GM21825 (cell line): ENCODE measurements at regions not wholly inside any gene's neighbourhood (a gene's known extent, or its start where the extent isn't known, plus 50 kb on each side); places are given as distances from the start of the nearest gene placed in this dataset.

Experiments used
- ATAC-seq: cut with Tn5 transposase; IDR thresholded peaks from one replicate; pipeline ENCODE4 v1.9.1; 2021; ENCODE audit warnings: mild to moderate bottlenecking, moderate library complexity; ENCODE audit not compliant: unreplicated experiment

GRCh38 chr6:163804991-163805390 lies 390.5 kb downstream of the QKI start:
- no peak for ATAC-seq

- ATAC-seq, result no peak
Measured at GRCh38 chr6:163802267-163802666, 387.7 kb downstream of the QKI start.

DNA sequence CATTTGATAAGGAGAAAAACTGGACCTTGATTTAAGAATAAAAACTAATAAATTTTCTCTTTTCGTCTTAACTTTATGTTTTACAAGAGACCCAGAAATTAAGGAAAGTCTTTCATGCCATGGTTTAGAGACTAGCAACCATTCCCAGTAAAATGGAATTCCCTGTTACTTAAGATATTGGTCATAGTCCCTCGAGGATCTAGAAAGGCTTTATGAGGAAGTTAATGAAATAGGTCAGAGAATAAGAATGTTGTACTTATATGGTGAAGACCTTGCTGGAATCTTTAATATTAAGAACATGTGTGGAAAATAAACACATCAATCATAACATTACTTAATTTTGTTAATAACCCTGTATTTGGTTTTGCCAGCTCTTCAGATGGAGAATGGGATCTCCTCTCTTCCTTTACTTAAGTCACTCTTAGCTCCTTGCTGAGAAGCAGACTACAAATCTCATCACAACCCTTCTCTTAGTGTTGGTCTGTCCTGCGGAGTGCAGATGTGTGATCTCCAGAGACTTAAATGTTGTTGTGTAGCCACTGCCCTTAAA lies 382.9 kb downstream of the QKI start:
- ATAC-seq, result no peak

DNA sequence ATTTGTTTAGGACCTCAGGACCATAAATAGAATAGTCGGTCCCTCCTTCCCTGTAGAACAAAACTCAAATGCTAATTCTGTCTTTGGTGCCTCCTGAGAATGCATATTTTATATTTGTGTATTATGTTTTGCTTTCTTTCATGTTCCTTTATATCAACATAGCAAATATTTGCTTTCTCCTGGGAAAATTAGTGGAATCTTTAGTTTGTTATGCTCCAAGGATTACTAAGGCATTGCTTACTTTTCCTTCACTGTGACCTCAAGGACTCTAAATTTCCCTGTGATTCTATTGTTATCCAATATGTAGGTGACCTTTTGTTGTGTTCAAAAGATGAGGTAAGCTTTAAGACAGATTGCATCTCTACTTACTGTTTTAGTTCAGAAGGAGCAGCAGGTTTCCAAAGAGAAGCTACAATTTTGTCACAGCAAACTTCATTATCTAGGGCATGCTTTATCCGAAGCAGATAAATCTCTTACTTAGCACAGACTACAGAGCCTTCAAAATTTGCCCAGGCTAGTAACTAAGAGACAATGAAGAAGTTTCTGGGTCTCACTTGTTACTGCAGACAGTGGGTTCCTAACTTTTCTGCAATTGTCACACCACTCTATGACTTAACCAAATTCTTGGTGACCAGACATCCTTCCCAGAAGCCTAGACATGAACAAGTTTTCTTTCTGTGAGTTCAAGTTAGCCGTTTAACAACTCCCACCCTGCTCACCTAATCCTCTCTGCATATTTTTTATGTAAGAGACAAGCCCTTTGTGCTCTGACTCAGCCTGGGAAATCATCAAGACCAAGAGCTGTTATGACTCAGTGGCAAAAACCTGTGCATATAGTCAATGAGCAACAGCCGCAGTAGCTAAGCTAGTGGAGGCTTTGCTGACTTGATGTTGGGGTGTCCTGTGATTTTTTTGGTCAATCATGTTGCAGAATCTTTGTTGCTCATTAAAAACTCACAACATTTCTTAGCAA lies 378.8 kb downstream of the QKI start:
- ATAC-seq, result peak; percentile 93

DNA sequence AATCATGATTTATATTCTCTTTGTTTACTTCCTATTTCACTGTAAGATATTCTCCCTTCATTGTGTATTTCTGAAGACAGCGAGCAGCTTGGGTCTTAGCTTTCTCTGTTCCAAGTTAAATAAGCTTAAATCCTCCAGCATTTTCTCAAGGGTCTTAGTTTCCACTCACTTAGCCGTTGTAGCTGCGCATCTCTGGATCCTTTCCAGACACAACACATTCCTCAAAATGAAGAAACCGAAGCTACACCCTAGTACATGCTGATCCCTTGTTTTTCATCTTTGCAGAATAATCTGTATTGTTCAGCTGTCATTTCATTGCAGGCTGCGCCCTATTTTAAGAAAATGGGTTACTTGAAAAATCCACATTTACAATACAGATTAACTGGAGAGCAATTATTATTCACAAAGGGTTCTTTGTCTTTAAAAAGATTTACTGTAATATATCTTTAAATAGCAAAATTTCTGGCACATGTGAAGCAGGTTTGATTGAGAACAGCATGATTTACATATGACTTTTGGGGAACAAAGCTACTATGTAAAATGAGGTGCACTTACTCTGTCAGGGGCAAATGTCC lies 375.8 kb downstream of the QKI start:
- ATAC-seq, result no peak

- no peak for ATAC-seq
Measured at GRCh38 chr6:163789199-163789810, 374.8 kb downstream of the QKI start.

DNA sequence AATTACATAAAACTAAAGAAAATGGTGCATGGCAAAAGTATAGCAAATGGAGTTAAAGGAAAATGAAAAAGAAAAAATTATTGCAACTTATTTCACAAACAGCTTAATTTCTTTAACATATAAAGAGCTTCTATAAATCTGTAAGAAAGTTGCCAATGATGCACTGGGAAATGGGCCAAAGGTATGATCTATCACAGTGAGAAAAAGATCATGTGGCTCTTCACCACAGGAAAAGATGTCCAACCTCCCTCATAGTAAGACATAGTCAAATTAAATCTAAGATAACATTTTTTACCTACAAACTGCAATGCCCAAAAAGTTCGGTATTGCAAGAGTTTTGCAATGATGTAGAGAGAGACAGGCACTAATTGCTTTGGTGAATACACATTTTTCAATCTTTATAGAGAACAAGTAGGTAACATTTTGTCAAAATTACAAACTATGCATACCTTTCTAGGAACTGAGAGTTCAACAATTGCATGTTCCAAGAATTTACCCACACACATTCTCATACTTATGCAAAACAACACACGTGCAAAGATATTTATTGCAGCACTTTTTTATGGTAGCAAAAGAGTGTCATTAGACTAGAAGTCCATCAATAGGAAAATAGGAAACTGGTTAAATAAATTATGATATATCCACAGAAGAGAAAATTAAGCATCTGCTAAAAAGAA lies 372.6 kb downstream of the QKI start:
- no peak for ATAC-seq

DNA sequence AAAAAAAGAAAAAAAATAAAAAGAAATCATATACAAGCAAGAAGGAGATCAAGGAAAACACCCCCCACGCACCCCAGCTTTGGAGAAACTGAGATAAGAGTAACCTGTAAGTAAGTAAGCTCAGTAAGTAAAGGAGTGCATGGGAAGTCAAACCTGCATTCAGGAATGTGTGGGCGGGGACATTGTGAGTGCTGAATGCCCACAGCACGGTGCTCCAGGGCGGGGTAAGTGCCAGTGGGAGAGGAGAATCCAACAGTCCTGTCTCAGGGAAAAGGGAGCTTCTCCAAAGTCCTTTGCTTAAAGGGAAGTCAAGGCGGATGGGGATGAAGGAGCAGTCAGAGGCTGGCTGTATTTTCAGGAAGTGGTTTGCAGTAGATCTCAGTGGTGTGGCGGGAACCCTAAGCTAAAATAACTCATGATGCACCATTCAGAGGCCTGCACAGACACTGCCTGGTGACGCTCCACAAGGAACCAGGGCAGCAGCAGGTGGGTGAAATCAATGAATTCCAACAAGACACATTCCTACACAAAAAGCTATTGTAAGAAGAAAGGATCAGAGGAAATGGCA lies 368.0 kb downstream of the QKI start:
- ATAC-seq, result peak; percentile 98

DNA sequence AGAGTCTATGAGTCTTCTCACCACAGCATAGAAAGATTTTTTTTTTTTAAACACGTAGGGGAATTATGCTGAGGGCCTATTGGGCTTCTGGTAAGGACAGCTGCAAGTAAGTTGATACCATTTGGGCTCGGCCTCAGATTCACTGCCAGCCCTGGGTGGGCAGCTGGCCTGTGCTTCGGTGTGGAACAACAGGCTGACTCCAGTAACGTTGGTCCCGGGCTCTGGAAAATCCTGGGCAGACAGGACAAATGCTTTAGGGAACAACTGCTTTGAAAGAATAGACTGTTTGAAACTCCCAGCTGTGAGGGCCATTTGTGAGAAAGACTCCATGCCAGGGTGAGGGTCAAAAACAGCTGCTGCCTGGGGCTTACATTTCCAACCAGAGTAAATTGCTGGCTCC lies 366.5 kb downstream of the QKI start:
- no peak for ATAC-seq

DNA sequence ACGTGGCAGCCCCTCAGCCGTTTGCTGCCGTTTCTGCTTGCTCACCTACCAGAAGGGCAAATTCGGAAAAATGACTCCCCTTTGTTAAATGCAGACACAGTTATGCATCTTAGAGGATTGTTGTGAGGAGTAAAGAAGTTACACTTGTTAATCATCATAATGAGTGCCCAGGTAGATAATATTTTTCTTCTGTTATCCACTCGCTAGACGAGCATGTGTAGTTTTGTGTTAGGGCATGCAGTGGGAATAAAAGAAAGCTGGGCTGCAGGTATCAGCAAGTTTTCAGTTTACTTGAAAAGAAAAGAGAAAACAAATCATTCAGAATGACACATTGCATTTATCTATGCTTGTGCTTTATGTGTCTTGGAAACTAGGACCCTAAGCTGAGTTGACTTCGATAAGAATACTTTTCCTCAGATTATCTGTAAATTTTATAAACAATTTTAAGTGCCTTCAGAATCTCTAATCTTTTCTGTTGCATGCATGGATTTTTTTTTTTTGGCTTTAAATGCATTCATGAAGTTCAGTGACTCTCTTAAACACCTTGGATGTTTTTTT lies 365.3 kb downstream of the QKI start:
- ATAC-seq, result no peak

DNA sequence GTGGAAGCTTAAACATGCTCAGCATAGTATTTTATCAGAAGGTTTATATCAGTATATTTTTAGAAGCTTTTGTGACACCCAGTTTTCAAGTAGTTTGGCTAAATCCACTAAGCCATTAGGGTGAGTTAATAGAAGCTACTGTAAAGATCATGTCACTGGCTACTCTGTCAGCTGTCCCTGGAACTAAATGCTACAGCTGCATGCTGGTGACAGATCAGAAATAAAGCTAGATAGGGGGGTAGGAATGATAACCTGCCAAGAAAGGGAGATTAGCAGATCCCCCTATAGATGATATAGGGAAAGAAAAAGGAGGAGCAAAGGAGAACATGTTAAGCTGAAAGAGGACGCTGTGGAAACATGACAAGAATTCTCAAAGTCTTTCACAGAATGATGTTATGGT lies 363.2 kb downstream of the QKI start:
- ATAC-seq, result no peak

GRCh38 chr6:163776906-163777686 lies 362.6 kb downstream of the QKI start:
- ATAC-seq, result no peak

- no peak for ATAC-seq
Measured at GRCh38 chr6:163776196-163776905, 361.8 kb downstream of the QKI start.

DNA sequence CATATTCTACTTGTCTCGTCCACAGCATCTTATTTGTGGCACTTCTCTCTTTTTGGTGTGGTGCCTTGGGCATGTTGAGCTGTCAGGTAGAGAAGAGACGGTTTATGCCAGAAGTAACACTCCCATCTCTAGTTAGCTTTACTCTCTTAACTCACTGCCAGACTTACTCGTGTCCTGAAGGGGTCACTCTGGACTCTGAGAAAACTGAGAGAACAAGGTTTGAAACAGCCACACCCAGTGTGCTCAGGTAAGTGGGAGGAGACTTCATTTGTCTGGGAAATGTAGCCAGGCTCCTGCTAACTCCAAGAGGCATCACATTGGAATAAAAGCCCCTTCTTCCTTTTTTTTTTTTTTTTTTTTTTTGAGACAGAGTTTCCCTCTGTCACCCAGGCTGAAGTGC lies 360.8 kb downstream of the QKI start:
- no peak for ATAC-seq

GRCh38 chr6:163774485-163774884 lies 360.0 kb downstream of the QKI start:
- ATAC-seq, result no peak

DNA sequence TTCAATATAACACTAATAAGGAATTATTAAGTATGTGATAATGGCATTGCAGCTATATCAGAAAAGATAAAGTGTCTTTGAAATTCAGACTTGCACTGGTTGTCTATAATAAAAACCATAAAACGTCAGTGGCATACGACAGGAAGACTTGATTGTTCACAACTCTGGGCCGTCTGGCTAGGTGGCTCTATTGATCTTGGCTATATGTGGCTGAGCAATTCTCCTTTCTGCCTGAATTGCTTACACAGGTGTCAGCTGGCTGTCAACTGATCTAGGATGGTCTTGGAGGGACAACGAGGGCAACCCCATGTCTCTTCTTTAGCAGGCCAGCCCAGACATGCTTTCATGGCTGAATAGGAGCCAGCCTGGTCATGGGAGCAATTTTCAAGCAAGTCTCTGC lies 359.1 kb downstream of the QKI start:
- ATAC-seq, result no peak

DNA sequence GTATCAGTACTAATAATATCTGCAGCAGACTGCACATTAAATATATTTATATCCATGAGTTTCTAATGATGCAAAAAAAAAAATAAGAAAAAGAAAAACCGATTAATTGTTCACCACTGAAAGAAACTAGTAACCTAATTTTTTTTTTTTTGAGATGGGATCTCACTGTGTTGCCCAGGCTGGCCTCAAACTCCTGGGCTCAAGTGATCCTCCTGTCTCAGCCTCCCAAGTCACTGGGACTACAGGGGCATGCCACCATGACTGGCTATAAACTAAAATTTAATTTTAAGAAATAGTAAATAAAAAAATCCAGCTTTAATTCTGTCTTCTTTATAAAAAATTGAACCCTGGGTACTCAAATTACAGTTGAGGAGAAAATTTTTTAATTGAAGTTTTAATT lies 358.2 kb downstream of the QKI start:
- ATAC-seq, result no peak

- no peak for ATAC-seq
Measured at GRCh38 chr6:163771180-163771579, 356.7 kb downstream of the QKI start.

DNA sequence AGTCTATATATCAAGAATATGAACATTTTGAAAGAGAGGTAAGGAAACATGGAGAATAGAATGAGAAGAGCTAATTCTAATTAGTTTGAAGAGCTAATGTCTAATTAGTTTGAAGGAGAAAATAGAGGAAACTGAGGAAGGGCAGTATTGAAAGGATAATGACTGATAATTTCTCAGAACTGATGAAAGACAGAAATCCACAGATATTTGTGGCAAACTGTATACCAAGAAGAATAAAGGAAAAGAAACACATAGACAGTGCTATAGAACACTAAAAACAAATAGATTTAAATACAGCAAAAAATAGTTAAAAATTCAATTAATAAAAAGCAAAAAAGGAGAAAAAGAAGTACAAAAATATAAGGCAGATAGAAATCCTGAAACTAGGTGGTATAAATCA lies 354.4 kb downstream of the QKI start:
- no peak for ATAC-seq
